GM12878 (cell line): ENCODE measurements at regions not wholly inside any gene's neighbourhood (a gene's known extent, or its start where the extent isn't known, plus 50 kb on each side); places are given as distances from the start of the nearest gene placed in this dataset.

ENCODE experiments used
- ATAC-seq: fragments of 200-7000 bp; cut with Tn5 transposase; 3 replicates; pipeline ENCODE4 v1.9.1; 2020; ENCODE audit warnings: mild to moderate bottlenecking, moderate library complexity
- BruUV-seq: library from RNA; stranded (reverse); fragments of 400-500 nt; replicated peaks from 2 replicates; lab custom pipeline; 2021; lab: Mats Ljungman, UMichigan
- CTCF ChIA-PET: fragments of 300-600 bp; sonication (Branson Sonifier 250); formaldehyde crosslinking; extraction: SDS; loops from one replicate; lab custom pipeline; 2021; ENCODE audit warnings: inconsistent platforms; lab: Yijun Ruan, JAX
- POLR2A ChIA-PET: fragments of 350-600 bp; formaldehyde crosslinking; extraction: SDS; loops from one replicate; lab custom pipeline; 2021; ENCODE audit warnings: inconsistent platforms; lab: Charles Lee
- RAD21 ChIA-PET: fragments of 300-600 bp; sonication (Branson Sonifier 250); formaldehyde crosslinking; loops from one replicate; lab custom pipeline; 2023; ENCODE audit warnings: antibody characterized with exemption; ENCODE audit not compliant: unreplicated experiment; lab: Charles Lee
- SMC1A ChIA-PET: fragments of 300-600 bp; sonication (Branson Sonifier 250); formaldehyde crosslinking; loops from one replicate; lab custom pipeline; 2023; ENCODE audit not compliant: unreplicated experiment, uncharacterized antibody; lab: Charles Lee
- DNase-seq: peaks from one replicate; pipeline ENCODE4 v3.0.0-alpha.2; 2011; ENCODE audit warnings: low read depth, low spot score
- FAIRE-seq: peaks from 3 replicates; lab custom pipeline; 2011; peaks lifted over from hg19 to GRCh38; lab: Jason Lieb, UNC
- H2AFZ ChIP-seq: 2 replicates; pipeline ENCODE4 v1.6.0; 2011; ENCODE audit warnings: low read depth, low read length, control low read depth; ENCODE audit not compliant: control insufficient read depth
- H3K27ac ChIP-seq: 2 replicates; pipeline ENCODE4 v1.5.1; 2011; ENCODE audit warnings: control low read depth; ENCODE audit not compliant: control insufficient read depth, insufficient read depth
- H3K27me3 ChIP-seq, 2 experiments: replicated peaks in 1 of 2; 2 replicates each; pipeline versions ENCODE4 v1.6.0 to v1.6.1; 2011; ENCODE audit warnings: low read length in 1 of 2; ENCODE audit not compliant: control insufficient read depth in 2 of 2, insufficient read depth in 2 of 2
- H3K36me3 ChIP-seq, 2 experiments: 2 replicates each; pipeline ENCODE4 v1.5.1; 2011; ENCODE audit warnings: low read length in 1 of 2; ENCODE audit not compliant: control insufficient read depth in 2 of 2, insufficient read depth in 2 of 2
- H3K4me1 ChIP-seq: 2 replicates; pipeline ENCODE4 v1.6.1; 2011; ENCODE audit warnings: mild to moderate bottlenecking, low read length, moderate library complexity, mixed read lengths; ENCODE audit not compliant: control insufficient read depth, insufficient read depth
- H3K4me2 ChIP-seq: 2 replicates; pipeline ENCODE4 v1.6.0; 2011; ENCODE audit warnings: control low read depth; ENCODE audit not compliant: control insufficient read depth, insufficient read depth
- H3K4me3 ChIP-seq: fragments of 200-600 bp; sonication (generic); 2 replicates; pipeline ENCODE4 v1.5.1; 2016
- H3K79me2 ChIP-seq: 2 replicates; pipeline ENCODE4 v1.6.0; 2011; ENCODE audit warnings: low read length; ENCODE audit not compliant: control insufficient read depth, insufficient read depth
- H3K9ac ChIP-seq: 2 replicates; pipeline ENCODE4 v1.8.0; 2011; ENCODE audit warnings: low read length, control low read depth, mixed read lengths; ENCODE audit not compliant: control insufficient read depth, insufficient read depth
- H3K9me3 ChIP-seq: replicated peaks from 3 replicates; pipeline ENCODE4 v1.5.1; 2011; ENCODE audit warnings: mild to moderate bottlenecking, low read length; ENCODE audit not compliant: control insufficient read depth, insufficient read depth
- H4K20me1 ChIP-seq: 2 replicates; pipeline ENCODE4 v1.6.0; 2011; ENCODE audit not compliant: control insufficient read depth, insufficient read depth
- BACH1 ChIP-seq: fragments of 450-650 bp; IDR thresholded peaks from 2 replicates; pipeline ENCODE4 v1.6.1; 2017; ENCODE audit warnings: mild to moderate bottlenecking, borderline replicate concordance
- FOXK2 ChIP-seq: fragments of 450-650 bp; IDR thresholded peaks from 2 replicates; pipeline ENCODE4 v1.6.1; 2017; ENCODE audit warnings: mild to moderate bottlenecking, moderate library complexity
- HDAC6 ChIP-seq: fragments of 200-600 bp; sonication (generic); IDR thresholded peaks from one replicate; pipeline ENCODE4 v1.8.0; 2017; ENCODE audit warnings: antibody characterized with exemption; ENCODE audit not compliant: unreplicated experiment
- KLF5 ChIP-seq: fragments of 450-650 bp; IDR thresholded peaks from 2 replicates; pipeline ENCODE4 v1.6.1; 2014; ENCODE audit warnings: mild to moderate bottlenecking; ENCODE audit not compliant: partially characterized antibody
- MTA2 ChIP-seq: fragments of 450-650 bp; IDR thresholded peaks from 2 replicates; pipeline ENCODE4 v1.6.1; 2016; ENCODE audit warnings: low read depth, mild to moderate bottlenecking, moderate library complexity
- PAX5 ChIP-seq: IDR thresholded peaks from 2 replicates; pipeline ENCODE4 v1.6.1; 2011; ENCODE audit warnings: low read depth, low read length, borderline replicate concordance
- RAD51 ChIP-seq: fragments of 450-650 bp; IDR thresholded peaks from 2 replicates; pipeline ENCODE4 v1.6.1; 2016; ENCODE audit warnings: moderate library complexity, mild to moderate bottlenecking, inconsistent platforms
- RCOR1 ChIP-seq: conservative IDR thresholded peaks from 2 replicates; pipeline ENCODE4 v1.6.1; 2012; ENCODE audit warnings: low read depth, low read length, improper control_type of control experiment
- RFX5 ChIP-seq: IDR thresholded peaks from 2 replicates; pipeline ENCODE4 v1.6.1; 2011; ENCODE audit warnings: low read depth, low read length, improper control_type of control experiment
- SIX5 ChIP-seq: IDR thresholded peaks from 2 replicates; pipeline ENCODE4 v1.6.1; 2011; ENCODE audit warnings: mild to moderate bottlenecking, low read depth, low read length, moderate library complexity; ENCODE audit not compliant: severe bottlenecking
- SP1 ChIP-seq: IDR thresholded peaks from one replicate; pipeline ENCODE4 v1.6.1; 2011; ENCODE audit warnings: low read depth, low read length
- SRF ChIP-seq, 2 experiments: IDR thresholded peaks; 2 replicates each; pipeline ENCODE4 v1.6.1; 2011; ENCODE audit warnings: low read depth in 2 of 2, low read length in 2 of 2, mild to moderate bottlenecking in 1 of 2, moderate library complexity in 1 of 2
- TCF3 ChIP-seq: IDR thresholded peaks from 2 replicates; pipeline ENCODE4 v1.6.1; 2012; ENCODE audit warnings: low read depth, mild to moderate bottlenecking, low read length, borderline replicate concordance; ENCODE audit not compliant: insufficient read depth
- TCF7 ChIP-seq: IDR thresholded peaks from 2 replicates; pipeline ENCODE4 v1.6.1; 2014; ENCODE audit warnings: antibody characterized with exemption, borderline replicate concordance
- ZZZ3 ChIP-seq: IDR thresholded peaks from 2 replicates; pipeline ENCODE4 v1.6.1; 2011; ENCODE audit warnings: low read depth; ENCODE audit not compliant: control insufficient read depth, insufficient read length
- WGBS: methylation state at CpG from one replicate; pipeline ENCODE4 v1.1.6; 2016; ENCODE audit warnings: low lambda C conversion rate; ENCODE audit not compliant: insufficient replicate concordance, insufficient coverage; ENCODE audit errors: missing lambda C conversion rate; 5-methylcytosine and 5-hydroxymethylcytosine counted together
- in situ Hi-C: fragments of 300-500 bp; cut with MboI; formaldehyde crosslinking; loops from 9 replicates; pipeline ENCODE4 v1.14.3; 2018; ENCODE audit warnings: mixed read lengths
- intact Hi-C: fragments of 100-400 bp; cut with micrococcal nuclease; formaldehyde crosslinking; loops from one replicate; pipeline ENCODE4 v1.14.2; 2022; ENCODE audit not compliant: unreplicated experiment
- TF ChIP-seq, protein P1 (sequence below): fragments of 450-650 bp; IDR thresholded peaks from 2 replicates; pipeline ENCODE4 v1.6.1; 2017; ENCODE audit warnings: borderline replicate concordance
- TF ChIP-seq, protein P2 (sequence below): fragments of 450-650 bp; formaldehyde crosslinking; IDR thresholded peaks from 2 replicates; pipeline ENCODE4 v1.4.0; 2020; ENCODE audit warnings: mild to moderate bottlenecking, moderate library complexity

DNA sequence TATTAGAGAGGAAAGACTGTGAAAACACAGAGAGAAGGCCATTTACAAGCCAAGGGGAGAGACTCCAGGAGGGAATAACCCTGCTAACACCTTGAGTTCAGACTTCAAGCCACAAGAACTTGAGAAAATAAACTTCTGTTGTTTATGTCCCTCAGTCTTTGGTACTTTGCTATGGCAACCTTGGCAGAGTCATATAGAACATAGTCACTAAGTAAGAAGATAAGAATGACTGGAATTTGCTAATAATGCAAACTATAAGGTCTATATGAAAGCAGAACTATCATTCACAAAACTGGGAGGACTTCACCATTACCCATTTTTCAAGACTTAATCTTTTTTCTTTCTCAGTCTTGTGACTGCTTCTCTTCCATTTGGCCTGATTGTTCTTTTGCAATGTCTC is 767.3 kb upstream of the ADAMTS5 start:
- TF ChIP-seq RFX5, result no peak
- no peak for TF ChIP-seq BACH1
- TF ChIP-seq SRF (IDR thresholded peaks at IDR 0.05; ENCODE audit: low read depth in 2 of 2, low read length in 2 of 2), result no peak
- TF ChIP-seq ZZZ3, result no peak
- no peak for TF ChIP-seq RAD51
- no peak for TF ChIP-seq TCF3
- TF ChIP-seq RCOR1, result no peak
- no peak for TF ChIP-seq MTA2
- no peak for TF ChIP-seq TCF7
- Histone ChIP-seq H3K79me2 (no peaks in the 10 kb centered on the region), H3K9me3 (no peaks in the 10 kb centered on the region), H4K20me1 (no peaks in the 10 kb centered on the region), H3K9ac (no peak overlapping the region), H3K4me2 (no peak overlapping the region), H3K27ac (no peak overlapping the region), H3K4me3 (no peak overlapping the region), H3K36me3 (no peaks in the 10 kb centered on the region), H3K4me1 (no peaks in the 10 kb centered on the region), H2AFZ (no peak overlapping the region), H3K27me3 (no peaks in the 10 kb centered on the region)
- ChIA-PET CTCF (no interaction called here), SMC1A (no interaction called here), RAD21 (no interaction called here), POLR2A (no interaction called here)
- FAIRE-seq, result no peak
- in situ Hi-C loops (no loop called here), intact Hi-C loops (no loop called here)
- no peak for DNase-seq
- ATAC-seq, result no peak
- BruUV-seq, result no TSS peak

DNA sequence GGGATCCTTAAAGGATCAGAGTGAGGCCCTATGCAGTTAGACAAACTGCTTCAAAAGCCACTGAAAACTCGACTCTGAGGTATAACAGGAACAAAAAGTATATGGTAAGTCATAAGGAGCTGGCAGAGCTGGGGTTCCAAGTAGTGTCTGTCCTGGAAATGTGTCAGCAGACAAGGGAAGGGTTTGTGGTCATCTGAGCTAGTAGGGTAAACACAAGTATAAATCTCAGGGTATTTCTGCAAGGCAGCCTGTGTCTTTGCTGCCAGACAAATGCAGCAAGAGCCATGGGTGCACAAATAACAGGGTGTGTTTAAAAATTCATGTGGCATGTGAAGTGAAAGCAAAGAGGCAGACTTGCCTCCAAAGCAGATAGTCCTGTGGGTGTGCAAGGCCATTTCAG is 759.0 kb upstream of the ADAMTS5 start:
- H3K36me3 ChIP-seq, result no peaks in the 10 kb centered on the region
- DNase-seq (no peak), ATAC-seq (no peak), FAIRE-seq (no peak)
- intact Hi-C loops (no loop called here), in situ Hi-C loops (no loop called here)
- no peak overlapping the region for H3K4me2 ChIP-seq
- no TSS peak for BruUV-seq
- ChIA-PET RAD21 (no interaction called here), SMC1A (no interaction called here), CTCF (no interaction called here), POLR2A (no interaction called here)
- no peak overlapping the region for H3K27ac ChIP-seq
- no peak overlapping the region for H3K4me3 ChIP-seq
- H2AFZ ChIP-seq, result no peak overlapping the region
- WGBS, result 0% methylated on average over 1 of the region's 1 CpG
- H3K27me3 ChIP-seq, result no peaks in the 10 kb centered on the region
- H3K9me3 ChIP-seq, result no peaks in the 10 kb centered on the region
- no peaks in the 10 kb centered on the region for H3K4me1 ChIP-seq
- no peak overlapping the region for H3K9ac ChIP-seq
- no peaks in the 10 kb centered on the region for H3K79me2 ChIP-seq
- no peaks in the 10 kb centered on the region for H4K20me1 ChIP-seq
- TF ChIP-seq HDAC6 (no peak), KLF5 (no peak), FOXK2 (no peak), SIX5 (no peak), PAX5 (no peak), SP1 (no peak)
- TF ChIP-seq, protein P1, sequence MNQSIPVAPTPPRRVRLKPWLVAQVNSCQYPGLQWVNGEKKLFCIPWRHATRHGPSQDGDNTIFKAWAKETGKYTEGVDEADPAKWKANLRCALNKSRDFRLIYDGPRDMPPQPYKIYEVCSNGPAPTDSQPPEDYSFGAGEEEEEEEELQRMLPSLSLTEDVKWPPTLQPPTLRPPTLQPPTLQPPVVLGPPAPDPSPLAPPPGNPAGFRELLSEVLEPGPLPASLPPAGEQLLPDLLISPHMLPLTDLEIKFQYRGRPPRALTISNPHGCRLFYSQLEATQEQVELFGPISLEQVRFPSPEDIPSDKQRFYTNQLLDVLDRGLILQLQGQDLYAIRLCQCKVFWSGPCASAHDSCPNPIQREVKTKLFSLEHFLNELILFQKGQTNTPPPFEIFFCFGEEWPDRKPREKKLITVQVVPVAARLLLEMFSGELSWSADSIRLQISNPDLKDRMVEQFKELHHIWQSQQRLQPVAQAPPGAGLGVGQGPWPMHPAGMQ, result no peak
- TF ChIP-seq, protein P2, sequence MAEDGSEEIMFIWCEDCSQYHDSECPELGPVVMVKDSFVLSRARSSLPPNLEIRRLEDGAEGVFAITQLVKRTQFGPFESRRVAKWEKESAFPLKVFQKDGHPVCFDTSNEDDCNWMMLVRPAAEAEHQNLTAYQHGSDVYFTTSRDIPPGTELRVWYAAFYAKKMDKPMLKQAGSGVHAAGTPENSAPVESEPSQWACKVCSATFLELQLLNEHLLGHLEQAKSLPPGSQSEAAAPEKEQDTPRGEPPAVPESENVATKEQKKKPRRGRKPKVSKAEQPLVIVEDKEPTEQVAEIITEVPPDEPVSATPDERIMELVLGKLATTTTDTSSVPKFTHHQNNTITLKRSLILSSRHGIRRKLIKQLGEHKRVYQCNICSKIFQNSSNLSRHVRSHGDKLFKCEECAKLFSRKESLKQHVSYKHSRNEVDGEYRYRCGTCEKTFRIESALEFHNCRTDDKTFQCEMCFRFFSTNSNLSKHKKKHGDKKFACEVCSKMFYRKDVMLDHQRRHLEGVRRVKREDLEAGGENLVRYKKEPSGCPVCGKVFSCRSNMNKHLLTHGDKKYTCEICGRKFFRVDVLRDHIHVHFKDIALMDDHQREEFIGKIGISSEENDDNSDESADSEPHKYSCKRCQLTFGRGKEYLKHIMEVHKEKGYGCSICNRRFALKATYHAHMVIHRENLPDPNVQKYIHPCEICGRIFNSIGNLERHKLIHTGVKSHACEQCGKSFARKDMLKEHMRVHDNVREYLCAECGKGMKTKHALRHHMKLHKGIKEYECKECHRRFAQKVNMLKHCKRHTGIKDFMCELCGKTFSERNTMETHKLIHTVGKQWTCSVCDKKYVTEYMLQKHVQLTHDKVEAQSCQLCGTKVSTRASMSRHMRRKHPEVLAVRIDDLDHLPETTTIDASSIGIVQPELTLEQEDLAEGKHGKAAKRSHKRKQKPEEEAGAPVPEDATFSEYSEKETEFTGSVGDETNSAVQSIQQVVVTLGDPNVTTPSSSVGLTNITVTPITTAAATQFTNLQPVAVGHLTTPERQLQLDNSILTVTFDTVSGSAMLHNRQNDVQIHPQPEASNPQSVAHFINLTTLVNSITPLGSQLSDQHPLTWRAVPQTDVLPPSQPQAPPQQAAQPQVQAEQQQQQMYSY (CRISPR knock-in tag), result no peak
